Gastrocnemius medialis (tissue), 4 donors: ENCODE measurements at regions not wholly inside any gene's neighbourhood (a gene's known extent, or its start where the extent isn't known, plus 50 kb on each side); places are given as distances from the start of the nearest gene placed in this dataset.

Source experiments
- POLR2A ChIP-seq, 2 donors: fragments of 450-650 bp; IDR thresholded peaks; one replicate each; pipeline ENCODE4 v1.6.1; 2017; ENCODE audit warnings: antibody characterized with exemption in 2 of 2, mild to moderate bottlenecking in 2 of 2, moderate library complexity in 2 of 2
- TF ChIP-seq, protein P1 (sequence below), 5 experiments: fragments of 450-650 bp in 3 of 5; fragments of 200-600 bp in 2 of 5; sonication (generic) in 2 of 5; IDR thresholded peaks in 4 of 5; conservative IDR thresholded peaks in 1 of 5; 1 replicate in 4 of 5; 2 replicates in 1 of 5; pipeline ENCODE4 v1.5.1; 2016 to 2019; ENCODE audit warnings: antibody characterized with exemption in 5 of 5, mild to moderate bottlenecking in 3 of 5, moderate library complexity in 3 of 5

DNA sequence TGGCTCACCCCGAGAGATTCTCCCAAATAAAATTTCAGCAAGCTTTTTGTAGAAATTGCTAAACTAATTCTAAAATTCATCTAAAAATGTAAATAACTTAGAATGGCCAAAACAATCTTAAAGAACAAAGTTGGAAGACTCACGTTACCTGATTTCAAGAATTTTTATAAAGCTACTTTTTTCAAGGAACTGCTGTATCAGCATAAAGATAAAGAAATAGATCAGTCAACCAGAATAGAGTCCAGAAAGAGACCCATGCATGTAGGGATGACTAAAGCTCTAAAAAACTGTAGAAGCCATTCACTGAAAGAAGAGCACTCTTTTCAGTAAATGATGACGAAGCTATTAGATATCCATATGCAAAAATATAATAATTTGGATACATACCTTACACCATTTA lies 652.1 kb downstream of the TBC1D32 start:
- TF ChIP-seq, protein P1, sequence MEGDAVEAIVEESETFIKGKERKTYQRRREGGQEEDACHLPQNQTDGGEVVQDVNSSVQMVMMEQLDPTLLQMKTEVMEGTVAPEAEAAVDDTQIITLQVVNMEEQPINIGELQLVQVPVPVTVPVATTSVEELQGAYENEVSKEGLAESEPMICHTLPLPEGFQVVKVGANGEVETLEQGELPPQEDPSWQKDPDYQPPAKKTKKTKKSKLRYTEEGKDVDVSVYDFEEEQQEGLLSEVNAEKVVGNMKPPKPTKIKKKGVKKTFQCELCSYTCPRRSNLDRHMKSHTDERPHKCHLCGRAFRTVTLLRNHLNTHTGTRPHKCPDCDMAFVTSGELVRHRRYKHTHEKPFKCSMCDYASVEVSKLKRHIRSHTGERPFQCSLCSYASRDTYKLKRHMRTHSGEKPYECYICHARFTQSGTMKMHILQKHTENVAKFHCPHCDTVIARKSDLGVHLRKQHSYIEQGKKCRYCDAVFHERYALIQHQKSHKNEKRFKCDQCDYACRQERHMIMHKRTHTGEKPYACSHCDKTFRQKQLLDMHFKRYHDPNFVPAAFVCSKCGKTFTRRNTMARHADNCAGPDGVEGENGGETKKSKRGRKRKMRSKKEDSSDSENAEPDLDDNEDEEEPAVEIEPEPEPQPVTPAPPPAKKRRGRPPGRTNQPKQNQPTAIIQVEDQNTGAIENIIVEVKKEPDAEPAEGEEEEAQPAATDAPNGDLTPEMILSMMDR (IDR thresholded peaks at IDR 0.05 in 4 of 5, conservative IDR thresholded peaks at IDR 0.05 in 1 of 5): no peak
- no peak for TF ChIP-seq POLR2A (IDR thresholded peaks at IDR 0.05)
